MCF 10A (cell line): ENCODE measurements at regions not wholly inside any gene's neighbourhood (a gene's known extent, or its start where the extent isn't known, plus 50 kb on each side); places are given as distances from the start of the nearest gene placed in this dataset.
A peak's percentile ranks its signal among the peaks of the same experiment; 100 is the strongest.

ENCODE experiments used
- BruUV-seq: library from RNA; stranded (reverse); fragments of 400-500 nt; replicated peaks from 2 replicates; lab custom pipeline; 2021; lab: Mats Ljungman, UMichigan
- CTCF ChIA-PET: fragments of 300-600 bp; sonication (Branson Sonifier 250); formaldehyde crosslinking; extraction: SDS; loops from one replicate; lab custom pipeline; 2021; ENCODE audit warnings: antibody characterized with exemption, inconsistent platforms; lab: Yijun Ruan, JAX
- POLR2A ChIA-PET: fragments of 300-600, 350-650 bp; sonication (Branson Sonifier 250); formaldehyde crosslinking; extraction: SDS; loops from one replicate; lab custom pipeline; 2020; ENCODE audit warnings: antibody characterized with exemption, inconsistent platforms; lab: Yijun Ruan, JAX
- DNase-seq: peaks from one replicate; pipeline ENCODE4 v3.0.0-alpha.2; 2018; ENCODE audit not compliant: unreplicated experiment
- H3K27ac Mint-ChIP-seq: one replicate; pipeline ENCODE4 v1.8.0; 2022; ENCODE audit warnings: mild to moderate bottlenecking, low read depth, mixed read lengths; ENCODE audit not compliant: unreplicated experiment
- H3K27me3 Mint-ChIP-seq: one replicate; pipeline ENCODE4 v1.8.0; 2022; ENCODE audit warnings: mixed read lengths; ENCODE audit not compliant: insufficient read depth, unreplicated experiment
- H3K36me3 Mint-ChIP-seq: one replicate; pipeline ENCODE4 v1.8.0; 2022; ENCODE audit warnings: mild to moderate bottlenecking, moderate library complexity, mixed read lengths; ENCODE audit not compliant: insufficient read depth, unreplicated experiment
- H3K4me1 Mint-ChIP-seq: one replicate; pipeline ENCODE4 v1.8.0; 2022; ENCODE audit warnings: mixed read lengths; ENCODE audit not compliant: insufficient read depth, unreplicated experiment
- H3K4me3 Mint-ChIP-seq: one replicate; pipeline ENCODE4 v1.8.0; 2022; ENCODE audit warnings: mild to moderate bottlenecking, moderate library complexity, mixed read lengths; ENCODE audit not compliant: unreplicated experiment
- H3K9me3 Mint-ChIP-seq: one replicate; pipeline ENCODE4 v1.8.0; 2022; ENCODE audit warnings: mixed read lengths; ENCODE audit not compliant: unreplicated experiment
- CTCF ChIP-seq: fragments of 200-600 bp; IDR thresholded peaks from one replicate; pipeline ENCODE4 v1.8.0; 2022; ENCODE audit warnings: antibody characterized with exemption, mild to moderate bottlenecking; ENCODE audit not compliant: unreplicated experiment
- intact Hi-C: fragments of 100-400 bp; cut with micrococcal nuclease; formaldehyde crosslinking; loops from 2 replicates; pipeline ENCODE4 v1.14.1; 2022

GRCh38 chr5:8824371-8824770 is 721.5 kb downstream of the SEMA5A start:
- Mint-ChIP-seq H3K4me1 (peaks cover 24% of the 10 kb centered on the region), H3K36me3 (no peaks in the 10 kb centered on the region), H3K4me3 (no peak overlapping the region), H3K27ac (no peak overlapping the region), H3K27me3 (no peaks in the 10 kb centered on the region), H3K9me3 (peaks cover 9% of the 10 kb centered on the region)
- no TSS peak for BruUV-seq
- POLR2A ChIA-PET = no interaction called here
- DNase-seq = no peak
- intact Hi-C loops = no loop called here
- CTCF ChIA-PET = no interaction called here
- TF ChIP-seq CTCF = no peak

DNA sequence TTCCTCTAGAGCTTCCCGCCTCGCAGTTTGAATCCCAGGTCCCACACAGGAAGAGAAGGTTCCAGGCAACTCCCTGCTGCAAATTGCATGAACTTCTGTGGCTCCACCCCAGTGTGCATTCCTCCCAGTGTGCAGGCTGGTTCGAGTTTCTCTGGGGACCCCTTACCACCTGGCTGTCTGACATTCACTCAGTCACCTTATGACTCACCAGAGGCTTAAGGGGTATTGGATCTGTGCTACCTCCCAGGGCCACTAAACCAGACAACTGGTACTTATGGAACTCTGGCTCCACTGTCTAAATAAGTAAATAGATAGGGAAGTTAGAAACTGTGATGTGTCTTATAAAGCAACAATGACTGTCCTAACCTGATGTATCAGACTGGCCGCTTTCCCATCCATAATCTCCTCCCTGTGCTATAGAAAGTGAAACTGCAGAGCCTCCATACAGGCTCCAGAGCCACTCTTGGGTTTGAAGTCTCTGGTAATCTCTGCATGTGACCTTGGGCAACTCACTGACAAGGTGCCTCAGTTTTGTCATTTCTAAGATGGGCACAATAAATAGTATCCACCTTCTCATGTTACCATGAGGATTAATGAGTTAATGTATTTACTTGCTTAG is 720.6 kb downstream of the SEMA5A start:
- no TSS peak for BruUV-seq
- Mint-ChIP-seq H3K27me3 (no peaks in the 10 kb centered on the region), H3K27ac (peak overlapping the region; percentile 46)

DNA sequence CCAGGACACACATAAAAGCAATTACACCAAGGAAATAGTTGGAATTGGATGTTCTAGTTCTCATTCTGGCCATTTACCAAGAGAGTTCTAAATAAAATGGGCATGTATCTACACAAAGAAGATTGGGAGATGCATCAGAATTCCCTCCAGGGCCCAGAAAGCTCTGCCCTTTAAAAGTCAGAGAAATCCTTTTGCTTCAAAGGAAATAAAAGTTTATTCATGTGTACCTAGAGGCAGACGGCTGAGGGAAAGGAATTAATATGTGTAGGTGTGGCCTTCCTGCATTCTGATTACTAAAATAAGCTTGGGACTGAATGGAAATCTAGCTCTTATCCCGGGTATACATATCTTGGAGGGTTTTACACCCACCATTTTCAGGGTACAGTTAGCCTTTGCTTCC is 719.4 kb downstream of the SEMA5A start:
- ChIA-PET CTCF (interaction anchor here (0.7 kb wide), 1 partner anchor 13 kb away, joined by 3 read pairs; no protein-coding TSS in a partner anchor), POLR2A (no interaction called here)
- DNase-seq = no peak
- no peak for TF ChIP-seq CTCF
- Mint-ChIP-seq H3K9me3 (peaks cover 9% of the 10 kb centered on the region), H3K4me1 (peaks cover 37% of the 10 kb centered on the region), H3K36me3 (no peaks in the 10 kb centered on the region), H3K4me3 (no peak overlapping the region), H3K27ac (peak overlapping the region; percentile 3), H3K27me3 (no peaks in the 10 kb centered on the region)
- BruUV-seq = no TSS peak
- intact Hi-C loops = loop anchor here (5.0 kb wide), 2 partner anchors 49 to 81 kb away; no protein-coding TSS in a partner anchor

More for the DNA sequence above, 720.6 kb downstream of the SEMA5A start:
- DNase-seq = no peak
- intact Hi-C loops = loop anchor here (5.0 kb wide), 2 partner anchors 48 to 82 kb away; no protein-coding TSS in a partner anchor
- no peak for TF ChIP-seq CTCF
- Mint-ChIP-seq H3K4me1 (peaks cover 31% of the 10 kb centered on the region), H3K36me3 (no peaks in the 10 kb centered on the region), H3K4me3 (no peak overlapping the region), H3K9me3 (peaks cover 9% of the 10 kb centered on the region)
- ChIA-PET CTCF (no interaction called here), POLR2A (interaction anchor here (0.6 kb wide), 1 partner anchor 19 kb away, joined by 3 read pairs; no protein-coding TSS in a partner anchor)

DNA sequence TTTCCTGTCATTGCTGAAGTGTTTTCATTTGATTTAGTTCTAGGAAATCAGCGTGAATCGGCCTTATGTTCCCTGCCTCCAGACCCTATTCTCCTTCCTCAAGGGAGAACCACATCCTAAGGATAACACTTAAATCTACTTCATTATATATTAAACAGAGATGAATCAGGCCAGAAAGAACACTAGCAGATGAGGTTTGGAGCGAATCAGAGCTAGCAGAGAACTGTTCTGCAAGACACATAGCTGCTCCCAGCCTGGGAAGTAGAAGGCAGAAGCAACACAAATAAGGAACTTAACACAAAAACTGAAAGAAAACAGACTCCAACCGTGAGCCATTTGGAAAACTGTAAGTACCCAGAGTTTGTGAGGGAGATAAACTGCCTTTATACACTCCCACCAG is 718.2 kb downstream of the SEMA5A start:
- peak overlapping the region; percentile 57 for H3K27ac Mint-ChIP-seq
- H3K4me1 Mint-ChIP-seq = peaks cover 41% of the 10 kb centered on the region
- H3K4me3 Mint-ChIP-seq = no peak overlapping the region
- no peaks in the 10 kb centered on the region for H3K36me3 Mint-ChIP-seq
- ChIA-PET CTCF (interaction anchor here (1.1 to 3.9 kb wide), 2 partner anchors 15 to 80 kb away, joined by 5 to 20 read pairs; no protein-coding TSS in a partner anchor), POLR2A (interaction anchor here (1.2 kb wide), 1 partner anchor 48 kb away, joined by 3 read pairs; no protein-coding TSS in a partner anchor)
- no peak for TF ChIP-seq CTCF
- intact Hi-C loops = loop anchor here (5.0 kb wide), 2 partner anchors 50 to 80 kb away; no protein-coding TSS in a partner anchor
- DNase-seq = no peak
- H3K9me3 Mint-ChIP-seq = peaks cover under 1% of the 10 kb centered on the region
- no TSS peak for BruUV-seq
- H3K27me3 Mint-ChIP-seq = no peaks in the 10 kb centered on the region
